Stomach (tissue), 8 donors: ENCODE measurements at regions not wholly inside any gene's neighbourhood (a gene's known extent, or its start where the extent isn't known, plus 50 kb on each side); places are given as distances from the start of the nearest gene placed in this dataset.

ENCODE experiments used
- DNase-seq, 2 donors: peaks; one replicate each; pipeline versions ENCODE4 v3.0.0 to v3.0.0-alpha.2; 2013 to 2019
- H3K27ac ChIP-seq, 5 donors: fragments of 200-600 bp in 4 of 5; sonication (generic) in 4 of 5; one replicate each; pipeline ENCODE4 v1.5.1; 2013 to 2019; ENCODE audit warnings: mild to moderate bottlenecking in 1 of 5, moderate library complexity in 1 of 5
- H3K27me3 ChIP-seq, 3 donors: fragments of 200-600 bp; sonication (generic); one replicate each; pipeline ENCODE4 v1.5.1; 2017 to 2019; ENCODE audit warnings: mixed run types in 1 of 3
- H3K36me3 ChIP-seq, 4 donors: fragments of 200-600 bp; sonication (generic); 1 replicate in 3 of 4; 2 replicates in 1 of 4; pipeline ENCODE4 v1.5.1; 2016 to 2019
- H3K4me1 ChIP-seq, 4 donors: fragments of 200-600 bp; sonication (generic); one replicate each; pipeline ENCODE4 v1.5.1; 2016 to 2019
- H3K4me3 ChIP-seq, 4 donors: fragments of 200-600 bp; sonication (generic) in 3 of 4; one replicate each; pipeline ENCODE4 v1.5.1; 2016 to 2019; ENCODE audit warnings: mild to moderate bottlenecking in 1 of 4
- H3K9me3 ChIP-seq, 4 donors: fragments of 200-600 bp; sonication (generic); one replicate each; pipeline ENCODE4 v1.5.1; 2016 to 2019
- CTCF ChIP-seq, 7 experiments: fragments of 450-650 bp in 4 of 7; fragments of 200-600 bp in 3 of 7; sonication (generic) in 3 of 7; IDR thresholded peaks; one replicate each; pipeline ENCODE4 v1.5.1; 2016 to 2019; ENCODE audit warnings: antibody characterized with exemption in 7 of 7, control low read depth in 2 of 7, mild to moderate bottlenecking in 1 of 7
- EP300 ChIP-seq: sonication (generic); formaldehyde crosslinking; IDR thresholded peaks from one replicate; pipeline ENCODE4 v1.6.1; 2017; ENCODE audit warnings: antibody characterized with exemption
- POLR2A ChIP-seq, 4 donors: fragments of 450-650 bp; IDR thresholded peaks; one replicate each; pipeline ENCODE4 v1.6.1; 2016; ENCODE audit warnings: antibody characterized with exemption in 4 of 4, control low read depth in 2 of 4, mild to moderate bottlenecking in 1 of 4, moderate library complexity in 1 of 4
- POLR2AphosphoS5 ChIP-seq, 3 donors: sonication (generic); formaldehyde crosslinking; IDR thresholded peaks; one replicate each; pipeline ENCODE4 v1.6.1; 2016; ENCODE audit warnings: antibody characterized with exemption in 3 of 3
- WGBS, 5 donors: extraction: QIAGEN DNeasy Blood & Tissue Kit in 3 of 5; methylation state at CpG; one replicate each; pipeline versions ENCODE4 v1.1.5 to v1.1.7; 2013 to 2018; 5-methylcytosine and 5-hydroxymethylcytosine counted together
- intact Hi-C: fragments of 100-400 bp; cut with DNase I; formaldehyde crosslinking; loops from one replicate; pipeline ENCODE4 v1.15.1; 2023; ENCODE audit warnings: low total_unique reads
- donor health status: healthy with polysubstance abuse.
- donor health status: Bipolar disorder and iron deficiency.
- donor health status: healthy.

GRCh38 chr4:153109296-153109849, 94.9 kb upstream of the TRIM2 start:
- intact Hi-C loops = no loop called here
- H3K9me3 ChIP-seq = peaks cover 0 to 12% (median 4%) of the 10 kb centered on the region in 4 donors
- WGBS, 5 donors = 94 to 97% (median 97%) methylated on average over 3 of the region's 3 CpGs
- no peak overlapping the region for H3K27ac ChIP-seq
- H3K36me3 ChIP-seq = no peaks in the 10 kb centered on the region
- no peaks in the 10 kb centered on the region for H3K27me3 ChIP-seq
- no peak overlapping the region for H3K4me3 ChIP-seq
- TF ChIP-seq POLR2A (IDR thresholded peaks at IDR 0.05) = no peak
- TF ChIP-seq EP300 = no peak
- no peak for TF ChIP-seq POLR2AphosphoS5 (IDR thresholded peaks at IDR 0.05)
- no peak for TF ChIP-seq CTCF (IDR thresholded peaks at IDR 0.05)
- DNase-seq = no peak
- peaks cover 0 to under 1% (median 0%) of the 10 kb centered on the region in 4 donors for H3K4me1 ChIP-seq

- 67 to 80% (median 75%) methylated on average over 6 of the region's 6 CpGs for WGBS, 5 donors
- intact Hi-C loops = no loop called here
- H3K36me3 ChIP-seq = no peaks in the 10 kb centered on the region
- TF ChIP-seq CTCF (IDR thresholded peaks at IDR 0.05) (no peak), EP300 (no peak), POLR2AphosphoS5 (IDR thresholded peaks at IDR 0.05) (no peak), POLR2A (IDR thresholded peaks at IDR 0.05) (no peak)
- no peaks in the 10 kb centered on the region for H3K27me3 ChIP-seq
- DNase-seq = no peak
- H3K4me1 ChIP-seq = peaks cover 8 to 14% (median 10%) of the 10 kb centered on the region in 4 donors
- H3K9me3 ChIP-seq = peaks cover 0 to 3% (median under 1%) of the 10 kb centered on the region in 4 donors
- H3K27ac ChIP-seq = no peak overlapping the region
- H3K4me3 ChIP-seq = no peak overlapping the region
These were observed 93.5 kb upstream of the TRIM2 start for GRCh38 chr4:153110739-153111138.

DNA sequence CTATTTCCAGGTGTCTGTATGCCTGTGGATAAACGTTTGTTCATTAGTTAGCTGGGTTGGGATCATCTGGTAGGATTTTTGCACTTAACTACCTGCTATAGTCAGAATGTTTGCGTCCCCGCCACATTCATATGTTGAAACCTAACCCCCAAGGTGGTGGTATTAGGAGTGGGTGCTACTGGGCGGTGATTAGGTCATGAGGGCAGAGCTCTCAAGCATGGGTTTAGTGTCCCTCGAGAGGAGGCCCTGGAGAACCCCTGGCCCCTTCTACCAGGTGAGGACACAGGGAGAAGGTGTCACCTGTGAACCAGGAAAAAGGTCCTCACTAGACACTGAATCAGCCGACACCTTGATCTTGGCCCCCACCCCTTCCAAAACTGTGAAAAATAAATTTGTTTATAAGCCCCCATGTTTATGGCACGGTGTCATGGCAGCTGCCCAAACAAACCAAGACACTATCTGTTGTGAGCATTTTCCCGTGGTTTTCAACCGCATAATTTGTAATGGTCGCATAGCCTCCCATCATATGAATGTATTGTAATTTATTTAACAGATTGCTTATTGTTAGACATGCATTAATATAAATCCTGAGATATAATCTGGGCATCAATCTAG, 92.7 kb upstream of the TRIM2 start:
- no peak for TF ChIP-seq CTCF (IDR thresholded peaks at IDR 0.05)
- TF ChIP-seq POLR2AphosphoS5 (IDR thresholded peaks at IDR 0.05) = no peak
- no peak for TF ChIP-seq EP300
- no peak for TF ChIP-seq POLR2A (IDR thresholded peaks at IDR 0.05)
- DNase-seq = no peak
- H3K27me3 ChIP-seq = no peaks in the 10 kb centered on the region
- no peaks in the 10 kb centered on the region for H3K36me3 ChIP-seq
- H3K27ac ChIP-seq = no peak overlapping the region
- intact Hi-C loops = no loop called here
- H3K4me1 ChIP-seq = peaks cover 13 to 22% (median 17%) of the 10 kb centered on the region in 4 donors
- WGBS, 5 donors = 87 to 91% (median 89%) methylated on average over 10 of the region's 10 CpGs
- no peaks in the 10 kb centered on the region for H3K9me3 ChIP-seq
- H3K4me3 ChIP-seq = no peak overlapping the region

- H3K36me3 ChIP-seq = no peaks in the 10 kb centered on the region
- no peak for TF ChIP-seq POLR2AphosphoS5 (IDR thresholded peaks at IDR 0.05)
- no peak for TF ChIP-seq POLR2A (IDR thresholded peaks at IDR 0.05)
- TF ChIP-seq EP300 = no peak
- no peak for TF ChIP-seq CTCF (IDR thresholded peaks at IDR 0.05)
- no peaks in the 10 kb centered on the region for H3K27me3 ChIP-seq
- no peak overlapping the region for H3K27ac ChIP-seq
- no peaks in the 10 kb centered on the region for H3K9me3 ChIP-seq
- no peak for DNase-seq
- WGBS, 5 donors = 84 to 92% (median 91%) methylated on average over 6 to 10 of the region's 10 CpGs
- peaks cover 14 to 24% (median 18%) of the 10 kb centered on the region in 4 donors for H3K4me1 ChIP-seq
- H3K4me3 ChIP-seq = no peak overlapping the region
- intact Hi-C loops = no loop called here
These were observed 92.2 kb upstream of the TRIM2 start for GRCh38 chr4:153112041-153112441.
